ENCODE measurements at regions not wholly inside any gene's neighbourhood (a gene's known extent, or its start where the extent isn't known, plus 50 kb on each side); places are given as distances from the start of the nearest gene placed in this dataset.

DNA sequence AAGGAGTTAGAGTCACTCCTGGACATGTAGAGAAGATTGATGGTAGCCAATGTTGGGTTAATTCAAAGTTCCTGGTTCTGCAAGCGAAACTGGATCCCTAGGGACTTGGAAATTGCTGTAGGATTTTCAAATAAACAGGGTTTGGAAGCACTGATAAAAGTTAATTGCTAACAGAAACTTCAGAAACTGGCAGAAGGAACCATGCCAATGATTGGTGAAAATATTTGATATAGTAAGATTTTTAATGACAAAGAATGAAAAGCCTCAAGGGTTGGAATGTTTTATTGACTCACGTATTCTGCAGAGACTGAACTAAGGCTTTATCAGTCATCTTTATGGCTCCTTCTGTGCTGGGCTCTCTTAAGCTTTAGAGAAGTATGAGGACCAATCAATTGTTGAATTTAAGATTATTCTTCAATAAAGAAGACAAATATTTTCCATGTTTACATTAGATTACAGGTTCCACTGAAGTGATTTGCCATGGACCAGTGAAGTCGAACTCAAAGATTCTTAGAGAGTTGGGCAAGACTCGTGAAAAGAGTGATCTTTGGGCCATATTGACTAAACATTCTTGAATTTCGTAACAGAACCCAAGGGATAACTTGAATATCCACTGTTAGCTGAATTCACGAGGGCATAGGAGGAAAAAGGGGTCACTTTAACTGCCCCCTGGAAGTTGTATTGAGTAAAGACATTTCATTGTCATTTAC, 371.4 kb downstream of the HDGFL1 start:
- DNase-seq (ENCODE audit: low spot score), result no peak

DNA sequence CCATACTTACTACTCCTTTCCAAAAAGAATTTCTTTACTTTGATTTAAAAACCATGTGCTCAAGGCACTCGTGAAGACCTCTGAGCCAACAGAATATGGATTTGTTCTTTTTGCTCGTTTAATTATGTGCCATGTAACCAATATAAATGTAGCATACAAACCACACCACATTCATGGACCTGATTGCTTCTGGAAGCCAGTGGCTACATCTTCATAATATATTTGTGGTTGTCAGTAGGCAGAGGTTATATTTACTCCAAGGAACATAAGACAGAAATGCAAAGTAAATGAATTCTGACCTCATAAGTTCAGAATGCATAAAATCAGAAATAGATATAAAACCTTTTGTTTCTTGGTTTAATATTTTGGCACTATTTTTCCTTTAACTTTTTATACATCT, 373.0 kb downstream of the HDGFL1 start:
- no peak for DNase-seq (ENCODE audit: low spot score)

DNA sequence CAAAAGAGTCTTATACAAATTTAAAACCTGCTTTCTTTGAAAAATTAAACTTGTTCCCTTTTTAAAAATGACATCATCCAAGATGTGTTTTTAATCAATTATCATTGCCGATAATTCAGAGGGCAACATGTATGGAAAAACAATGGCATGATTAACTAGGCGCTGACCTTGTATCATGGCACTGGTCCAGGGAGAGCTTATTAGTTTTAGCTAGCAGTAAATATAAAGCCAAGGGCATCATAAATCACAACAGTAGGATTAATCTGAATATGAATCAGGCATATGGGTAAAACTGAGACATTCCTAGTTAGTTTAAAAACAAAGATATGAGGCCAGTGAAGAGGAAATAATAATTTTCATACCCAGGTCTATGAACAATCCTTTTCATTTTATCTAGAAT, 374.0 kb downstream of the HDGFL1 start:
- DNase-seq (ENCODE audit: low spot score), result no peak

DNA sequence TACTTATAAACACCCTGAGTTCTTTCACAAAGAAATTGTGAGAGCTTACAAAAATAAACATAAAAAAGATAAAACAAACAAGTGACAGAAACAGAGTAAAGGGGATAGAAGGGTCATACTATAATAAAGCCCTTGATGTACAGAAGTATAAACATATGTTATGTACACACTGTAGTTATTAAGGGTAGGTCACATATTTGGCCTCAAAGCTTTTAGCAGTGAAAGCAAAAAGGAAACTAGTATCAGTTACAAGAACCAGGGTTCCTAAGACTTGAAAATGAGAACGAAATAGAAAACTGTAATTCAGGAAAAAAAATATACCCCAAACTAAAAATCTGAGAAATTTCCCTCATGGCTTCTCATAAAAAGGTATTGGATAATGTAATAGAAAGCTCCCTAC, 380.6 kb downstream of the HDGFL1 start:
- no peak for DNase-seq (ENCODE audit: low spot score)

DNA sequence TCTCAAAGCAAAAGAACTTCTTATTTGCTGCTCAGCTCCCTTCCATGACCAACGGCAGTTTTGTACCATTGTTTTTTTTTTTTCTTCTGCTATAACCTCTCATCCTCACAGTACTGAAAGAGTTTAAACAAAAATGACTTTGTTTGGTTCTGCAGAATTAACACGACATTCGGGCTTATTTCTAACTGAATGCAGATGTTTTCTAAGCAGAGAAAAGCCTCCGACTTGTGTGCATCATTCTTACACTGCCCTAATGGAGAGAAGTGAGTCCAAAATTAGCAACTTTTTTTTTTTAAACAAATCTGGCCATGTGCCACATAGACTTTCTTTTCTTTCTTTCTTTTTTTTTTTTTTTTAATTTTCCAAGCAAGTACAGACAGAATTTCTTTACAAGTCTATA, 382.7 kb downstream of the HDGFL1 start:
- DNase-seq (ENCODE audit: low spot score), result no peak

DNA sequence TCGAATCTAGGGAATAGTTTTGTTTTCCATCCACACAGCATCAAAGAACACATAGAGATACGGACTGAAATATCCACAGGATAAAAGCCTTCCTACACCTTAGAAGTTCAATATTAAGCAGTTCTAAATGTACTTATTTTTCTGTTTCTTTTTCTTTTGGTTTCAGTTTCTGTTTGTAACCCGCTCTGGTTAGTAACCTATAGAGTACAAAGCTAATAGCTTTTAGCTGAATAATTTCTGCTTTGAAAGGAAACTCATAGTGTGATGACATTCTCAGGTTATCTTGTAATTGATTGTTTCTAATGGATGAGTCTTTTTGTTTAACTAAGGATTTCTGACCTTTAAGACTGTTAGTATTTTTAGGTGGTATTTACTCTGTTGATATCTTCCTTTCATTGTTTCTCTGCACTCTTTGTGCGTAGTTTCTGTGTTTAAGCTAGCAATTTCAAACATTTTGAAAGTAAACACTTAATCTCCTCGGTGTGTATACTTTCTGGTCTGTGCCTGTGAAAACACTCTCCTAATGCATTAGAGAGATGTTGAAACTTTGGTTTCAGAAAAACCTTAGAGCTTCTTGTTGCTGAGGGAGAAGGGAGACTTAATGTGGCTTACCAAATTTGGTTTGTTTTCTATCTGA, 385.5 kb downstream of the HDGFL1 start:
- no peak for DNase-seq (ENCODE audit: low spot score)

DNA sequence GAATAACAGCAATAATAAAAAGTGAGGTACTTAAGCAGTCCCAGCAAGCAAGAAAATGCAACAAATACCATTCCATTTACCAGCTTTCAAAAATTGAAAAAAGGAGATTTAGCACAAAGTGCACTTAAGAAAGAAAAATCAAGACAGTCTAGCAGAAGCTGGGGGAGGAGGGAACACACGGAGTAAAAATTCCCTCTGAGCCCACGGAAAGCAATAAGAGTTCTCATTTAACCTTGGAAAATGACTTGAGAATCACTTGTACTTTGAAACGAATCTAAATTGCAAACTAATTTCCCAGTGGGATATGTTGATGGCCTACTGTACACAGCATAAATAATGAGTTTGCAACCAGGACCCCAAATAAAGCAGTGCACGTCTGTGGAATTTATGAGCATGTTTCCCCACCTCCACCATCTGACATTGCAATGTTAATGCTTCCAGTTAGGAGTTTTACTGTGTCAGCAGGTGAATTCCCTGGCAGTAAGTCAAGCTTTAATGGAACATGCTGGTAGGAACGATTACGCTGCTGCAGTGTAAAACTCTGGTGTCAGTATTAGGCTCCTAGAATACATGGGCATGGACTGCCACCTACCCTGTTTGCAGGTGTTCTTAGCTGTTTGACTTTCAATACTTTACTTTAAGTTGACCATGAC, 386.8 kb downstream of the HDGFL1 start:
- no peak for DNase-seq (ENCODE audit: low spot score)

DNA sequence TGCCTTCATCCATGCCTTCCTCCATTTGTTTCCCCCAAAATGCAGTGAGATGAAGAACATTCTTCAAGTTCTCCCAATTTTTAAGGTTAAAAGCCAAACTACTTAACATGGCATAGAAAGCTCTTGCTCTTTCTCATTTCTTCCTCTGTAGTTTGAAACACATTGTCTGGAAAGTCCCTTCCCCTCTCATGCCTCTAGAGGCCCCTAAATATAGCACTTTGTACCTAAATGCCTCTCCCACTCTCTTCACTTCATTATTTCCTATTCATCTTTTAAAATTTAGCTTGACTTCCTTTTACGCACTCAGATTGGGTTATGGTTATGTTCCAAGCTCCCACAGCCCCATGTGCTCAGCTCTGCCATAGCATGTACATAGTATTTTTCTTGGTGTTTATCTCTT, 389.3 kb downstream of the HDGFL1 start:
- no peak for DNase-seq (ENCODE audit: low spot score)

DNA sequence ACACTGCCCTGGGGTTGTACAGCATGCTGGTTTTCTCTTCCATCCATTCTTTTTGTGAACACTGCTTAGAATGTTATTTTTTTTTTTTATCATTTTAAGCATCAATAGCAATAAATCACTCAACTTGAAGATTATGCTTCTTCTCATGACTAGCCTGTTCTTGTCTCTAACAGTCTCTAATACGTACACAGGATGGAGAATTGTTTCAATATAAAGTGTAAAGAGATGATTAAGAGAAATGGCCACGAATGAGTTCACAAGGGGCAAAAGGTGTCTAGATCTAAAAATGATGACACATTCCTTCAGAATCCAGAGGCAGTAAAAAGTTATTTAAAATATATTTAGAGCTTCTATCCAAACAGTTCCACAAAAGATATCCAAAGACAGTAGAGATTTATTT, 390.2 kb downstream of the HDGFL1 start:
- no peak for DNase-seq (ENCODE audit: low spot score)

DNA sequence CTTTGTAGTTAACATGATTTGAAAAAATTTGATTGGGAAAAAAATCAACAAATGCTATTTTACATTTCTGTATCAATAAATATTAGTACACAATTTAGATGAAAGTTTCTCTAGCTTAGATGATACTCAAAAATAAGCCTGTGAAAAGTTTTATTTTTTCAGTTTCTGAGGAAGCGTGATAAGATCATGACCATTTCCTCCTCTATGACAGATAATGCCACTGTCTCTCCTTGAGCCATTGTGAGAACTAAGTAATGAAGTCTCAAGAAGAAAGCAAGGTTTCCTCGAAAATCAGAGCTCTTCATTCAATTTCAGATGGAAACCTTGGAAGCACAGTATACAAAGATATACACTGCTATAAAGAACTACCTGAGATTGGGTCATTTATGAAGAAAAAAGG, 395.0 kb downstream of the HDGFL1 start:
- DNase-seq (ENCODE audit: low spot score), result no peak

DNA sequence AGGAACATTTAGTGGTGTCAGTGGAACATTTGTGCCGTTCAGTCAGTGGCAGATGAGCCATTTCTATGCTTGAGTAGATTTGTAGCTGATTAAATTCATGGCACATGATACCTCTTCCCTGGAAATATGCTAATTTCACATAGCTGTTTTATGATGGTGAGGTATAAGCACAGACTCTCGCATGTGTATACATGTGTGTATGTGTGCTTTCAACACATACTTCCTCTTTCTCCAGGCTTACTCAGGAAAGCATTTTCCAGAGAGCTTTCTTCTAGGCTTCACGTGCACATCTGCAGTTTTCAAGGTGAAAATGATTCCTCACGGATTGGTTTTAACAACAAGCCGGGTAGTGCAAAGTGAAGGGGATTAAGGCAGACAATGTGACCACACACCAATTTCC, 396.5 kb downstream of the HDGFL1 start:
- DNase-seq (ENCODE audit: low spot score), result no peak

DNA sequence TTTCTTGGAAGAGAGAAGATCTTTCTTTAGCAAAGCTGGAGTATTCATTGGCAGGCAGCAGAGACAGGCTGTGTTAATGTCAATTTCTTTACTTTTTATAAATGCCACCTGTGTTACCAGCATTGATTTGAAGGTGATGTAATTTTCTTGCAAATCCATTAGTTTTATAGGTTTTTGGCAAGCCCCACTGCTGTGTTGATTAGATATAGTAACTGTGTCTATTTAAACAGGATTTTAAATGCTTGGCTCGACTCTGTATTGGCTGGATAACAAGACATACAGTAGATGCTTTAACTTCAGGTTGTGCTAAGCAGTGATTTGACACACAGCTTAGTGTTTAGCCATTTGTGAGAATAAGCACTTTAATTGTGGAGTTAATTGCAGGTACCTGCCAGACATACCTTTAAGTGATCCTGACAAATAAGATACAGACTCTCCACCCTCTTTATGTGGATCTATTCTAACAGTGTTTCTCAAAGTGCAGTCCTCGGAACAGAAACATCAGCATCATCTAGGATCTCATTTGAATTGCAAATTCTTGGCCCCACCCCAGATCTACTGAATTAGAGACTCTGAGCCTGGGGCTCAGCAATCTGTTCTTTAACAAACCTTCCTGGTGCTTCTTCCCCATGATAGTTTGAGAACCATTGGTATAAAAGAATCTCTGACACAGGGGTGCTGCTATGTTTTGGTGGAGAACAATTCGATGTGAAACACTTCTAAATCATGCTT, 397.5 kb downstream of the HDGFL1 start:
- no peak for DNase-seq (ENCODE audit: low spot score)

DNA sequence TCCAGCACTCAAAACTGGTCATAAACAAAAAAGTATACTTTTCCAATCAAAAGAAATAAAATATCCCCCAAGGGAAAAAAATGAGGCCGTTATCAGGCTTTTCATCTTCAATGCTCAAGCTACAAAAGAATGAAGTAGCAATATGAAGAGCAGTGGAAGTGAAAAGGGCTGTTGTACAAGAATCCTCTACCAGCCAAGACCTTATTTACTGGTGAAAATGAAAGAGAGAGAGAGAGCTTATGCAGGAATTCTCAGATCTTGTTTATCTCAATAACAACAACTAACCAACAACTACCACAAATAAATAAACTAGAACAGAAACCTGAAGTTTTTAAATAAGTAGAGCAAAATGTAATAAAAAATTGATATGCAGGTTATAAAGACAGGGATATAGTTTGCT, 400.6 kb downstream of the HDGFL1 start:
- no peak for DNase-seq (ENCODE audit: low spot score)

DNA sequence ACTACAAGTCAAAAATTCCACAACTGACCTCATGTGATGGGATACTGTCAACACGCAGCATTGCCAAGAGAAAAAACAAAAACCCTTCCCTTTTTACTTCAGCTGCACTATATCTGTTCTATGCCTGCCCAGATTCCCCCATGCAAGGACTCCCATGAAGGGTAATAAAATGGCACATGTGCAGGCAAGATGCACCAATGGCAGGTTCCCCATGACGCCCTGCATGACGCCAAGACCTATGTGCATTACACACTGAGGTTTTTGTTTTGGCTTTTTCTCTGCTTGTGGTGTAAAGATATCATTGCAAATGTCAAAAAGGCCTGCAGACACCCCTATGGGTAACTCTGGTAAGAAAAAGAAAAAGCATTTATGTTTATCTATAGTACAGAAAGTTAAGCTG, 403.4 kb downstream of the HDGFL1 start:
- DNase-seq (ENCODE audit: low spot score), result no peak

DNA sequence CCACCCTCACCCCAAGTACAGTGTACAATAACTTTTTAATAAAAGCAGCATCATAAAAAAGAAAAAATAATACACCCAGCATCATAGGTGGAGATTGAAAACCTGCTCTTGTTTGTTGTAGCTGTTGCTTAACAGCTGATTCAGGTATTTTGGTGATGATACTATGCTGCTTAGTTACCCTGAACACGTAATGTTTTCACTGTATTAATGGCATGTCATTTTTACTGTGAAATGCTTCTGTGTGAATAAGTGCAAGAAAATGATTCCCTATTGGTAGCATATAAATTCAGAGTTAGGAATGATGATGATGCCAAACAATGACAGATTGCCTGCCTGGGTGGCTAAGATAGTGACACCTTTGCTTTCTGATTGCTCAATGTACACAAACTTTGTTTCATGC, 405.7 kb downstream of the HDGFL1 start:
- DNase-seq (ENCODE audit: low spot score), result no peak

DNA sequence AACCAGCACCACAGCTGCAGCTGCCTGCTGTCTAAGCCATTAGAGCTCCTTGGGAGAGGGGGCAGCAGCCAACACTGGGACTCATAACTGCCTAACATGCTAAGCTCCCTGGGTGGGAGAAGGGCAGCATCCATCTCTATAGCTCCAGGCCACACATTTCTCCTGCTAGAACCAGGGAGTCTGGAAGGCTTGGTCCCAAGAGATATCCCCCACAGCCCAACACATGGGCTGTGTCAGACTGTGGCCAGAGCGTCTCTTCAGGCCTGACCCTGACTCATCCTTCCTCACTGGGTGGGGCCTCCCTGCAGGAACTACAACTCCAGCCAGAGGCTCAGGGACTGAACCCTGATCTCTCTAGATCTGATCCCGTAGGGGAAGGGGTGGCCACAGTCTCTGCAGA, 411.1 kb downstream of the HDGFL1 start:
- no peak for DNase-seq (ENCODE audit: low spot score)

DNA sequence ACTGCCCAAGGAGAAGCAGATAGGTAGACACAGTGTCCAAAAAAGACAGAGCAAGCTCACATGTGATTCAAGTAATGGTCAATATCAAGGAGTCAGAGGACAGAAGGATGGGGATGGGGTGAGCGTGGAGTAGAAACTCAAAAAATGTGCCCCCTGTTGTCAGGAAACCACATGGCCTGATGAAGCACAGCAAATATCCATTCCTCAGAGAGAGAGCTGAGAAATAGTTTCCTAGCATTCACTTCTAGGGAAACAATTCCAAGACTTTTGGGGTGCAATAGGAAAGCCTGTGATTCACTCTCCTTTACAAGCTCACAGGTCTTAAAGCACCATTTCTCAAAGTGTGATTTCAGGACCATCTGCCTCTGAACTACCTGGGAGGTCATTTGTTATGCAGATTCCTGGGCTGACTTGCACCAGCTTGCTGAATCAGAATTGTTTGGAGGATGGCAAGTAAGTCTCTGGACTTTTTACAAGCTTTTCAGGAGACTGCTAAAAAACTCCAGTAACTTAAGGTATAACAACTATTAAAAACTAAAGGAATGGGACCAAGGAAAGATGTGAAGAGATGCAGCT, 432.8 kb downstream of the HDGFL1 start:
- DNase-seq (ENCODE audit: low spot score), result no peak

DNA sequence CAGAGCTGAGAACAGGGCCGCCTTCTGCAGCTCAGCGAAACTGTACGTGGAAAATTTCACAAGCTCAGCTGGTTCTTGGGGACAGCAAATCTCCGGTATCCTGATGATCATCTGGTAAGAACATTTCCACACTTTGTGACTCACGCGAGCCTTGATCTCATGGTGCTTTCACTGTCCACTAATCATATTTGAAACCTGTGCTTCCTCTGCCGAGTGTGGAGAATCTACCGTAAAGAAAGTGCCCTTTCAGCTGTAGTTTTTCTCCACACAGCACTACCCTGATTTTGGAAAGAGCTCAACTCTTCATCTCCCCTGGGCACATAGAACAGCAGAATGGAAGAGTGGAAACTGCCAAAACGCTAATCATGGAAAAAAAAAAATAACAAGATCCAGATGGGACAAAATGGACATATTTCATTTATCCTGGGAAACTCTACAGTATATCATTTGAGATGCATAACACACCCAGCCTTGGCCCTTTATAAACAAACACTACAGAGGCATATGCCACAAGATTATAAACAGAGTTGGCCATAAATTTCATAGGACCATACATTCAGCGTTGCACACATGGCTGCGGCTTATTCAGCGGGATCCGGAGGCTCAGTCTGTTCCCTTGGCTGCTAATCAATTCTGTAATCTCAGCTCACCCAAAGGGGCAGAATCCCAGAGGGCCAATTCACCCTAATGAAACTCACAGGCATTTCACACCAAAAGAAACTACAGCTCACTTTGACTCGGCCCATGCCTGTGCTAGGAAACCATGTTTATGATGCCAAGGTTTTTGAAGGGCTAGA, 434.5 kb downstream of the HDGFL1 start:
- DNase-seq (ENCODE audit: low spot score), result no peak

DNA sequence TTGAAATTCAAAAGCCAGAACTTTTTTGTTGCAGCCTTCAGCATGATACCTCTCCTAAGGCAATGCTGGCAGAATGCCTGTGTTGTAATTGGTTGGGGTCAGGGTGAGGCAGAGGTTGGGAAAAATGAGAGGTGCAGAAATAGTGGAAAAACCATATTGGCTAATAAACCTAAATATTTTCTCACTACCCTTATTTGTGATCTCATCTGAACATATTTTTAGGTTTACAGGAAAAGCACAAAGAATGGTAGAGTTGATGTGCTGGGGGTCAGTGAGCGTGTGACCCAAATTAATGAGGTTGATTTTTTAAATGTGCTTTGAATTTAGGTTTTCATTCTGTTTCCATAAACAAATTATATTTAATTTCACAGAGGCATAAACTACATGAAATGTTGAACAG, 437.3 kb downstream of the HDGFL1 start:
- no peak for DNase-seq (ENCODE audit: low spot score)

DNA sequence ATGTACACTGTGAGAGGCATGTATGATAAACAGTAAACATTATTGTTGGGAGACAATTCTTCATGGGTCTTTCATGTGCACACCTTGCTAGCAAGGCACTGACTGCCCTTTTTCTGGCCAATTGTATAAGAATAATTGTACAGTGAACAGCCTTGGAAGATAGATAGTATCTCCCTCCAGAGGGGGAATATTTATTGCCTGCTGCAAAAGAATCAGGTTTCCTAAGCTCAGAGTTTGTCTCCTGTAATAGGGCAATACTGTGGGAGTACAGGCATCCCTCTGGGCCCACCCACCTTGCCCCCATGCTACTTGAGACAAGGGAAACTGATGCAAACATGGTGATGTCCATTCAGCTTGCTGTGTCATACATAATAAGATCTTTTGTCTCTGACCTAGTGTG, 442.2 kb downstream of the HDGFL1 start:
- no peak for DNase-seq (ENCODE audit: low spot score)

DNA sequence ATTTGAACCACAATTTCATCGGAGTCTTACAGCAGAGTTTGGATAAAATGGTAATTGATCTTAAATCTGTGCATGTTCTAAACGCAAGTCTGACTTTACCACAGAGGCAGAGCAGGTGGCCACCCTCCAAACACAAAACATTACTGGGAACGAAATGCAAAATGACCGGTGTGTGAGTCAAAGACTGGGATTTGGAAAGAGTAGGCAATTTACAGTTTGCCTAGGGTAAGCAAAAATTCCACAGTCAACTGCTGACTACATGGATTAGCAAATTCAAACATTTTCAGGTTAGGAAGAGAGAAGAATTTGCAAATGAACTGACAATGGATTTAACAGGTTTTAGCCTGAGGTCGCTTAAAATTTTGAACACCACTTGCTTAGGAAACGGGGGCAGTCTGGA, 444.4 kb downstream of the HDGFL1 start:
- DNase-seq (ENCODE audit: low spot score), result no peak

DNA sequence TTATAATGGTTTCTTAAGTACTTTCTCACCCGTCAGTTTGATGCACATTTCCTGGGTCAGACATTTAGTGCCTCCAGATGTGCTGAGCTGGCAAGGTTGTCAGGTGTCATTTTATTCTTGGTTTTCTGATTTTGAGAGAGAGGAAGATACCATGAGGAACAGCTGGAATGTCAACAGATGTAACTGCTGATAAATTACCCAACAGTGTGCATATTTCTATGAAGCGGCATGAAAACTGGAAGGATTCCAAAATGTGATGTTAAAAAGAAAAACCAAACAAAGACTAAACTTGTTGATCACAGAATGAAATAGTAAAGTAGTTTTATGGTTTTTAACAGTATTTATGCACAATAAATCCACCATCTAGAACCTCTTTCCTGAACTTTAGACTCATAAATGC, 447.3 kb downstream of the HDGFL1 start:
- no peak for DNase-seq (ENCODE audit: low spot score)

All from hematopoietic multipotent progenitor cell treated with erythropoietin and hydrocortisone succinate and interleukin-3 and kit ligand, for 15 days (in vitro differentiated cells).